ENCODE measurements at regions not wholly inside any gene's neighbourhood (a gene's known extent, or its start where the extent isn't known, plus 50 kb on each side); places are given as distances from the start of the nearest gene placed in this dataset.

DNA sequence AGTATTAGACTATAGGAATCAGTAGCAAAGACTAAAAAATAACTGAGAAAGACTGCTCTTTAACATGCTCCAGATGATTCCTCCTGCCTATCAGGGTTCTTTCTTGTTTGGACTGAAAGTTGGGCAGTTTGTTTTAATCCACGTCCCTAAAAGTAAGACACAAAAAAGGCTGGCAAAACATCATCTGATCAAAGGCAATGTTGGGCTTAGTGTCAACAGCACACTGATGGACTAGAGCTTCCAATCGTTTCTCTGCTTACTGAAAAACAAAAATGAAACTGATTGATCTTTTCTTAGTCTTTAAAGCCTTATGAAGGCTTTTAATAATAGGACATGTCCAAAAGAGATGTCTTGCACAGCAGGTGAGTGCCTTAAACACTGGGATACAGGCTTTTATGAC is 1567.9 kb upstream of the PRR20A start:
- Histone ChIP-seq H4K20me1 (ENCODE audit: control insufficient read depth, insufficient read depth, low read length, poor library complexity, severe bottlenecking) (no peaks in the 10 kb centered on the region), H3K79me2 (ENCODE audit: control insufficient read depth, insufficient read depth, low read length) (no peaks in the 10 kb centered on the region), H3K4me1 (ENCODE audit: control insufficient read depth in 2 of 2, insufficient read depth in 2 of 2, low read length in 2 of 2) (no peaks in the 10 kb centered on the region), H3K36me3 (replicated peaks in 1 of 2; ENCODE audit: control extremely low read depth in 1 of 2, control insufficient read depth in 1 of 2, extremely low read depth in 1 of 2, insufficient read depth in 2 of 2, low read length in 1 of 2) (no peaks in the 10 kb centered on the region), H3K27me3 (replicated peaks in 1 of 4; ENCODE audit: control extremely low read depth in 1 of 4, control insufficient read depth in 3 of 4, insufficient read depth in 4 of 4, low read length in 3 of 4) (no peaks in the 10 kb centered on the region), H3K4me2 (replicated peaks; ENCODE audit: low read depth, low read length, poor library complexity, severe bottlenecking) (no peak overlapping the region), H3K9me3 (ENCODE audit: control extremely low read depth in 1 of 3, control insufficient read depth in 2 of 3, insufficient read depth in 1 of 3, low read length in 2 of 3) (peaks cover 0 to 7% (median 0%) of the 10 kb centered on the region in 3 donors), H3K9ac (ENCODE audit: low read length) (no peak overlapping the region), H3K27ac (ENCODE audit: low read length in 2 of 2) (no peak overlapping the region), H3K4me3 (ENCODE audit: control extremely low read depth in 1 of 5, extremely low read depth in 1 of 5, insufficient read depth in 1 of 5, low read depth in 2 of 5, low read length in 4 of 5) (no peak overlapping the region), H2AFZ (ENCODE audit: insufficient read depth, low read depth, low read length, poor library complexity, severe bottlenecking) (no peak overlapping the region)
- H3K9me3 Mint-ChIP-seq (ENCODE audit: insufficient read depth) = peaks cover 4% of the 10 kb centered on the region
- WGBS (ENCODE audit: insufficient coverage) = 100% methylated on average over 1 of the region's 2 CpGs
- no peak overlapping the region for H3K4me3 Mint-ChIP-seq
- ChIA-PET CTCF (no interaction called here), POLR2A (no interaction called here)
- ATAC-seq (ENCODE audit: low read depth) = no peak
- no peak for DNase-seq
- no peaks in the 10 kb centered on the region for H3K4me1 Mint-ChIP-seq
- H3K27ac Mint-ChIP-seq = no peak overlapping the region
- no peak for TF ChIP-seq EZH2 (IDR thresholded peaks at IDR 0.05; ENCODE audit: borderline replicate concordance, insufficient read depth, low read depth, low read length, poor library complexity, severe bottlenecking)
- TF ChIP-seq, protein P1, sequence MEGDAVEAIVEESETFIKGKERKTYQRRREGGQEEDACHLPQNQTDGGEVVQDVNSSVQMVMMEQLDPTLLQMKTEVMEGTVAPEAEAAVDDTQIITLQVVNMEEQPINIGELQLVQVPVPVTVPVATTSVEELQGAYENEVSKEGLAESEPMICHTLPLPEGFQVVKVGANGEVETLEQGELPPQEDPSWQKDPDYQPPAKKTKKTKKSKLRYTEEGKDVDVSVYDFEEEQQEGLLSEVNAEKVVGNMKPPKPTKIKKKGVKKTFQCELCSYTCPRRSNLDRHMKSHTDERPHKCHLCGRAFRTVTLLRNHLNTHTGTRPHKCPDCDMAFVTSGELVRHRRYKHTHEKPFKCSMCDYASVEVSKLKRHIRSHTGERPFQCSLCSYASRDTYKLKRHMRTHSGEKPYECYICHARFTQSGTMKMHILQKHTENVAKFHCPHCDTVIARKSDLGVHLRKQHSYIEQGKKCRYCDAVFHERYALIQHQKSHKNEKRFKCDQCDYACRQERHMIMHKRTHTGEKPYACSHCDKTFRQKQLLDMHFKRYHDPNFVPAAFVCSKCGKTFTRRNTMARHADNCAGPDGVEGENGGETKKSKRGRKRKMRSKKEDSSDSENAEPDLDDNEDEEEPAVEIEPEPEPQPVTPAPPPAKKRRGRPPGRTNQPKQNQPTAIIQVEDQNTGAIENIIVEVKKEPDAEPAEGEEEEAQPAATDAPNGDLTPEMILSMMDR (IDR thresholded peaks at IDR 0.05) = no peak
- H3K27me3 Mint-ChIP-seq = no peaks in the 10 kb centered on the region
- intact Hi-C loops (cut with micrococcal nuclease) = no loop called here

DNA sequence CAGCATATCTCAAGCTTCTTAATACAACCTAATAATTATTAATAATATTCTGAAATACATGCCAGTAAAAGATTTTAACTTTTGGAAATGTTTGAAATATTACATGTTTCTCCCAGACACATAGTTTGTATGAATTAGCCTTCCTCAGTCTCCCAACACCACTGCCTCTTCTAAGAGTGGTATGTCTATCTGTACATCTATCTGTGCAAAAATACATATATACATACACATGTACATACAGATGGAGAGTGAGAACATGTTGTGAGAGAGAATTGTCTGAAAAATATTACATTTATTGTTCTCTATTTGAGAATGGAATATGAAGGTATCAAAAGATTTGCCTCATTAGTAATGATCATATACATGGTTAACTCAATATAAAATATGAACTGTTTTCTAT is 1567.2 kb upstream of the PRR20A start:
- Histone ChIP-seq H3K4me1 (ENCODE audit: control insufficient read depth in 2 of 2, insufficient read depth in 2 of 2, low read length in 2 of 2) (no peaks in the 10 kb centered on the region), H3K9ac (ENCODE audit: low read length) (no peak overlapping the region), H3K27ac (ENCODE audit: low read length in 2 of 2) (no peak overlapping the region), H3K9me3 (ENCODE audit: control extremely low read depth in 1 of 3, control insufficient read depth in 2 of 3, insufficient read depth in 1 of 3, low read length in 2 of 3) (peaks cover 0 to 7% (median 0%) of the 10 kb centered on the region in 3 donors), H3K4me2 (replicated peaks; ENCODE audit: low read depth, low read length, poor library complexity, severe bottlenecking) (no peak overlapping the region), H3K79me2 (ENCODE audit: control insufficient read depth, insufficient read depth, low read length) (no peaks in the 10 kb centered on the region), H3K36me3 (replicated peaks in 1 of 2; ENCODE audit: control extremely low read depth in 1 of 2, control insufficient read depth in 1 of 2, extremely low read depth in 1 of 2, insufficient read depth in 2 of 2, low read length in 1 of 2) (no peaks in the 10 kb centered on the region), H4K20me1 (ENCODE audit: control insufficient read depth, insufficient read depth, low read length, poor library complexity, severe bottlenecking) (no peaks in the 10 kb centered on the region), H3K4me3 (ENCODE audit: control extremely low read depth in 1 of 5, extremely low read depth in 1 of 5, insufficient read depth in 1 of 5, low read depth in 2 of 5, low read length in 4 of 5) (no peak overlapping the region), H2AFZ (ENCODE audit: insufficient read depth, low read depth, low read length, poor library complexity, severe bottlenecking) (no peak overlapping the region), H3K27me3 (replicated peaks in 1 of 4; ENCODE audit: control extremely low read depth in 1 of 4, control insufficient read depth in 3 of 4, insufficient read depth in 4 of 4, low read length in 3 of 4) (no peaks in the 10 kb centered on the region)
- no peak for DNase-seq
- ATAC-seq (ENCODE audit: low read depth) = no peak
- H3K4me1 Mint-ChIP-seq = no peaks in the 10 kb centered on the region
- H3K27me3 Mint-ChIP-seq = no peaks in the 10 kb centered on the region
- TF ChIP-seq, protein P1 (IDR thresholded peaks at IDR 0.05) = no peak
- no peak for TF ChIP-seq EZH2 (IDR thresholded peaks at IDR 0.05; ENCODE audit: borderline replicate concordance, insufficient read depth, low read depth, low read length, poor library complexity, severe bottlenecking)
- POLR2A ChIA-PET = no interaction called here
- no peak overlapping the region for H3K4me3 Mint-ChIP-seq
- intact Hi-C loops (cut with micrococcal nuclease) = no loop called here
- no peak overlapping the region for H3K27ac Mint-ChIP-seq
- H3K9me3 Mint-ChIP-seq (ENCODE audit: insufficient read depth) = peaks cover 4% of the 10 kb centered on the region
- CTCF ChIA-PET = no interaction called here

Data from B cell (primary cell).